Loucy (cell line): ENCODE measurements at regions not wholly inside any gene's neighbourhood (a gene's known extent, or its start where the extent isn't known, plus 50 kb on each side); places are given as distances from the start of the nearest gene placed in this dataset.

ENCODE experiments used
- EZH2phosphoT487 ChIP-seq: fragments of 200-600 bp; IDR thresholded peaks from 2 replicates; pipeline ENCODE4 v1.6.1; 2018; ENCODE audit warnings: antibody characterized with exemption, mild to moderate bottlenecking, moderate library complexity, borderline replicate concordance
- TF ChIP-seq, protein P1 (sequence below): fragments of 200-600 bp; sonication (generic); conservative IDR thresholded peaks from 2 replicates; pipeline ENCODE4 v1.5.1; 2014; ENCODE audit warnings: mild to moderate bottlenecking, antibody characterized with exemption, low read length

DNA sequence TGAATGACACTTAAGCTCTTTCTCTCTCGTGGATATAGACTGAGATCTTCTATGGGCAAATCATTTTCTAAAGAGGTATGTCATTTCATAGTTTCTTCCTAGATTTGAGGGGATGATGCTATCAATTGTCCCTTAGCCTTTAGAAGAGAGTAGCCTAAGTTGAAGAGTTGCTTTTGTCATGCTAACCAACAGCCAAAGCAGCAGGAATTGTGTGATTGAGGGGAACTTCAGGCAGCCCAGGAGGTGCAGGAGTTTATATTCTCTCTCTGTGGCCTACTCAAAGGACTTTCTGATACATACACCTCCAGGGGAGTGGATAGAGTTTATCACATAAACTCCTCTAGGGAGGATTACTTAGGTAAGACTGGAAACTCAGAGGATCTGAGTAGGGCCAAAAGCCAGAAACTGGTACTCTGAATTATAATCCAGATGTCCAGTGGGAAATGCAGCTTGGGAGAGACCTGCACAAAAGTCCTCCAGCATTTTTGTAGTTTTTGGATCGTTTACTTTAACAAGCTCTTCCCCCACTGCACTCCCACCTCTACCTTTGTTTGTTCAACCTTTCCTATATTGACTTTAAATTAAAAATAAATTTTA lies 150.7 kb upstream of the CCDC68 start:
- TF ChIP-seq, protein P1, sequence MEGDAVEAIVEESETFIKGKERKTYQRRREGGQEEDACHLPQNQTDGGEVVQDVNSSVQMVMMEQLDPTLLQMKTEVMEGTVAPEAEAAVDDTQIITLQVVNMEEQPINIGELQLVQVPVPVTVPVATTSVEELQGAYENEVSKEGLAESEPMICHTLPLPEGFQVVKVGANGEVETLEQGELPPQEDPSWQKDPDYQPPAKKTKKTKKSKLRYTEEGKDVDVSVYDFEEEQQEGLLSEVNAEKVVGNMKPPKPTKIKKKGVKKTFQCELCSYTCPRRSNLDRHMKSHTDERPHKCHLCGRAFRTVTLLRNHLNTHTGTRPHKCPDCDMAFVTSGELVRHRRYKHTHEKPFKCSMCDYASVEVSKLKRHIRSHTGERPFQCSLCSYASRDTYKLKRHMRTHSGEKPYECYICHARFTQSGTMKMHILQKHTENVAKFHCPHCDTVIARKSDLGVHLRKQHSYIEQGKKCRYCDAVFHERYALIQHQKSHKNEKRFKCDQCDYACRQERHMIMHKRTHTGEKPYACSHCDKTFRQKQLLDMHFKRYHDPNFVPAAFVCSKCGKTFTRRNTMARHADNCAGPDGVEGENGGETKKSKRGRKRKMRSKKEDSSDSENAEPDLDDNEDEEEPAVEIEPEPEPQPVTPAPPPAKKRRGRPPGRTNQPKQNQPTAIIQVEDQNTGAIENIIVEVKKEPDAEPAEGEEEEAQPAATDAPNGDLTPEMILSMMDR: no peak
- no peak for TF ChIP-seq EZH2phosphoT487
